HCEC 1CT (cell line): ENCODE measurements at regions not wholly inside any gene's neighbourhood (a gene's known extent, or its start where the extent isn't known, plus 50 kb on each side); places are given as distances from the start of the nearest gene placed in this dataset.
"Not testable (repeated sequence)": the region's sequence is repeated elsewhere in the genome, so short reads cannot be mapped to it uniquely, and the experiment has no call there.

ENCODE experiments used
- DNase-seq: peaks from one replicate; pipeline ENCODE4 v3.0.0-alpha.2; 2017

- no peak for DNase-seq
Observed at GRCh38 chr15:58298879-58299850, 132.6 kb upstream of the LIPC start.

- no peak for DNase-seq
Observed at GRCh38 chr15:58302832-58303231, 129.0 kb upstream of the LIPC start.

GRCh38 chr15:58303236-58303635 lies 128.6 kb upstream of the LIPC start:
- DNase-seq: no peak

DNA sequence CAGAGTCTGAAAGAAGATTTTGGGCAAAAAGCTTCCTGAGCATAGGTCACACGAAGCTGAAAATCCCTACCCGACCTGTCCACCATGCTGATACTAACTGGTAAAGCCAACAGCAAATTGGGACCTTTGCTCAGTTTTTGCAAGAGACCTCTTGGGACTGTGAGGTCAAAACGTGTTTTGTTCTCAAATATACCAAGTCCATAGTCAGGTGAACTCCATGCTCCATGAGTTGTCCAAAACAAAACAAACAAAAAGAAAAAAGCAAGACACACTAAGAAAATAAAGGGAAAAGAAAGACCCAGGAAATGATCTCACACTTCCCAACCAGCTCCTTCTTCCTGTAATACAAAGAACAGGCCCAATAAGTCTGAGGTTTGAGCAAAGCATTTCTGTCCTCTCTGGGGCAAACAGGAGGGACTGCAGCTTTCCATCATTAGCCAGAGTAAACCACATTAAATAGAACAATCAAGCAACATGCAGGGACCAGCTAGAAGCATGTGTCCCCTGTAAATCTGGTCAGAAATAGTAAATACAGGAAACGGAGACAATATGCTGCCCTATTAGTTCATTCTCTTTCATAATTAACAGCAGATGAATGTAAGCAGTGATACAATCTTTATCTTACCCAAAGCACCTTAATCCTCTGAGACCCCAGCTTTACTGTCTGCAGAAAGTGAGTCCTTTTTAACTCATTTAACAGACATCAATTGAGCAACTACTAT lies 125.0 kb upstream of the LIPC start:
- DNase-seq: peak; percentile 37

DNA sequence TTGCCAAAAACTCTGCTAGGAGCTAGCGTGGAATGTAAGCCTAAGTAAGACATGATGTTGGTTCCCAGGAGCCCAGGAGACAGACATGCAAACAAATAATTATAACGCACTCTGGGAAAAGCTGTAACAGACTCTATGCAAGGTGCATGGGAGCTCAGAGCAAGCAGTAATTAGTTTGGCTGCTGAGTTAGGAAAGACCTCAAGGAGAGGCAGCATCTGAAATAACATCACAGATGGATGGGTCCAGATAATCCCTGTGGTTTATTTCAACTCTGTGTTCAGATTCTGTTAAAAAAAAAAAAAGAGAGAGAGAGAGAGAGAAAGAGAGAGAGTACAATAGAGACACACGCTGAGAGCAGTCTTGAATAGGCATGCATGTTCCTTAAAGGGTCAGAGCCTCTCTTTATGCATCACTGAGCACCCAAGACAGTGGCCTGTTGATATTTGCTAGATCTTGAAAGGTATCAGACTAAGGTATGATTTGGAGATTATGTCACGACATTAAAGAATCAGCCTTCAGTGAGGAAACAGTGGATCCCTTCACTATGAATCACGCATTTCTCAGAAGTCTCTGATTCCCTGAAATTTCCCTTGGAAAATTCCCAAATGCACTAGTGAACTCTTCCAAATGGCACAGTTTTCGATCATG lies 124.4 kb upstream of the LIPC start:
- DNase-seq: peak; percentile 79

- no peak for DNase-seq
Observed at GRCh38 chr15:58308742-58309355, 122.9 kb upstream of the LIPC start.

GRCh38 chr15:58309963-58310928 lies 121.5 kb upstream of the LIPC start:
- DNase-seq: no peak

DNA sequence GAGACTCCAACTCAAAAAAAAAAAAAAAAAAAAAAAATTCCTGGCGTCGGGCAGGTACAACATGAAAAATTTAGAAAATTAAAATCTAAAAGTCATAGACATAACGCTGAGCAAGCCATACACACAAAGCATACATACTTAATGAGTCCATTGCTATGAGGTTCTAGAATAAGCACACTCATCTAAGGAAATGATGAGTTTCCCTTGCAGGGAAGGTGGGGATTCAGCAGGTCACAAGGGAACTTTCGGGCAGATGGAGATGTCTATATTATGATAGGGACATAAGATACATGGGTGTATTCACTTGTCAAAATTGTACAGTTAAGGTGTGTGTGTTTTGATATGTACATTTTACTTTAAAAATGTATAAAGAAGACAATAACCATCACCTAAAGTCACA lies 120.2 kb upstream of the LIPC start:
- DNase-seq: no peak

DNA sequence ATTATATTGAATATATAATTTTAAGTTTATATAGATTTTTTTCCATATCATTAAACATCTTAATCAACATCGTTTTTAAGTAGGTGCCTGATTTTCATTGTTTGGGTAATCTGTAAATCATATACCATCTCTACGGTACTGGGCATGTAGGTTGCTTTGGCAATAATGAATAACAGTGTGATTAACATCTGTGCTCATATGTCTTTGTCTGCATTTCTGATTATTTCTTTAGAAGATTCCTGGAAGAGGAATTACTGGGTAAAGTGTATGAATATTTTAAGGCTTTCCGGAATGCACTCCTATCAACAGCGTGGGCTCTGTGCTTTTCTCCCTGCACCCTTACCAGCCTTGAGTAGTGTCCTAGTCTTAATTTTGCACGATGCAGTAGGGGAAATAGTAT lies 119.8 kb upstream of the LIPC start:
- no peak for DNase-seq

DNA sequence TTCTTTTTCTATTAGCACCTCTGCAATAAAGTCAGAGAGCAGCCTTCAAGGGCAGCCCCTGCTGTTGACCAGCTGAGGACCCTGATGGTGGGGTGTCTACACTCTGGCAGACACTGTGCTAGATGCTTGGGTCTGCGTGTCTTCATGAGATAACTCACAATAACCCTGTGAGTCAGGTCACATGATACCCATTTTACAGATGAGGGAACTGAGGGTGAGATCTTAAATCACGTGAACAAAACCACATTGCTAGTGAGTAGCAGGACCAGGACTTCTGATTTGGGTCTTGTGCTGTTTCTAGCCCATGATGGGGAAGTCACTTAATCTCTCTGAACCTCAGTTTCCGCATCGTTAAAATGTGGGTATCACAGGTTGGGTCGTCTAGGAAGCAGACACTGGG lies 118.5 kb upstream of the LIPC start:
- DNase-seq: no peak

GRCh38 chr15:58313810-58314592 lies 117.8 kb upstream of the LIPC start:
- no peak for DNase-seq

DNA sequence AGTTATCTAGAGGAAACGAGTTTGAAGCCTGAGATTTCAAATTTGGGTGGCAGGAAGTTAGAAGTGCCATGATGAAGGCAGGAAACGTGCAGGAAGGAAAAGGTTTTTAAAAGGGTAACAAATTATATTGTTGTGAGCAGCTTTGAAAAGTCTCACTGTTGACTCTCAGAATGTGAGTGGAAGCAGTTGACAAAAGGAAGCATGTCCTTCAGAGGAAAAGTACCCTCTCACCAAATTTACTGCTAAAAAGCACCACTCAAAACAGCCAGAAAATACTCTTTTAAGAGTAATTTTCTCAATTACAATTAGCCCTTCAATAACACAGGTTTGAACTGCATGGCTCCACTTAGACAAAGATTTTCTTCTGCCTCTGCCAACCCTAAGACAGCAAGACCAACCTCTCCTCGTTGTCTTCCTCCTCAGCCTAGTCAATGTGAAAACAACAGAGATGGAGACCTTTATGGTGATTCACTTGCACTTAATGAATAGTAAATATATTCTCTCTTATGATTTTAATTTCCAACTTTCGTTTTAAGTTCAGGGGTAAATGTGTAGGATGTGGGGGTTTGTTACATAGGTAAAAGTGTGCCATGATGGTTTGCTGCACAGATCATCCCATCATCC lies 117.1 kb upstream of the LIPC start:
- DNase-seq: no peak

- no peak for DNase-seq
Observed at GRCh38 chr15:58318517-58318916, 113.3 kb upstream of the LIPC start.

DNA sequence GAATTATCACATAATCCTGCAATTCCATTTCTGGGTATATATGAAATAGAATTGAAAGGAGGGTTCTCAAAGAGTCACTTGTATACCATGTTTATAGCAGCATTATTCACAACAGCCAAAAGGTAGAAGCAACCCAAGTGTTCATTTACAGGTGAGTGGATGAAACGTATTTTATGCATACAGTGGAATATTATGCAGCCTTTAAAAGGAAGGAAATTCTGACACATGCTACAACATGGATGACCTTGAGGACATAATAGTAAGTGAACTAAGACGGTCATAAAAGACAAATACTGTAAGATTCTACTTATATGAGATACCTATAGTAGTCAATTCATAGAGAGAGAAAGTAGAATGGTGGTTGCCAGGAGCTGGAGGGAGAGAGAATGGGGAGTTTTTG lies 110.8 kb upstream of the LIPC start:
- DNase-seq: no peak

DNA sequence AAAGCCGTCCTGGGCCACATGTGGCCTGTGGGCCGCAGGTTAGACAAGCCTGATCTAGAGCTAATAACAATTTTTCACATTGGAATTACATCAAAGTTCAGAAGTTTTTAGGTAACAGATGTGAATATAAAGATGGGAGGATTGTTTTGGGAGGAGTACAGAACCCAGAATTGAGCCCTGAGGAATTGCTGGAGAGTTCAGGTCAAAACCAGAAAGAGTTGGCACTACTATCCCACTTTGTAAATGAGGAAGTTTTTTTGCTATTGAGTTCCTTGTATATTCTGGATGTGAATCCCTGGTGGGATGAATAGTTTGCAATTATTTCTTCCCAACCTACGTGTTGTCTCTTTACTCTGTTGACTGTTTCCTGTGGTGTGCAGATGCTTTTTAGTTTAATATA lies 109.5 kb upstream of the LIPC start:
- no peak for DNase-seq

DNA sequence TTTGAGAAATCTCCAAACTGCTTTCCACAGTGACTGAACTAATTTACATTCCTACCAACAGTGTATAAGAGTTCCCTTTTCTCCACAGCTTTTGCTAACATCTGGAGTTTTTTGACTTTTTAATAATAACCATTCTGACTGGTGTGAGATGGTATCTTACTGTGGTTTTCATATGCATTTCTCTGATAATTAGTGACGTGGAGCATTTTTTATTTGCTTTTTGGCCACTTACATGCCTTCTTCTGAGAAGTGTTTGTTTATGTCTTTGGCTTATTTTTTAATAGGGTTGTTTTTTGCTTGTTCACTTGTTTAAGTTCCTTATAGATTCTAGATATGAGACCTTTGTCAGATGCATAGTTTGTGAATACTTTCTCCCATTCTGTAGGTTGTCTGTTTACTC lies 108.5 kb upstream of the LIPC start:
- not testable (repeated sequence) for DNase-seq

- no peak for DNase-seq
Observed at GRCh38 chr15:58324533-58324932, 107.3 kb upstream of the LIPC start.

DNA sequence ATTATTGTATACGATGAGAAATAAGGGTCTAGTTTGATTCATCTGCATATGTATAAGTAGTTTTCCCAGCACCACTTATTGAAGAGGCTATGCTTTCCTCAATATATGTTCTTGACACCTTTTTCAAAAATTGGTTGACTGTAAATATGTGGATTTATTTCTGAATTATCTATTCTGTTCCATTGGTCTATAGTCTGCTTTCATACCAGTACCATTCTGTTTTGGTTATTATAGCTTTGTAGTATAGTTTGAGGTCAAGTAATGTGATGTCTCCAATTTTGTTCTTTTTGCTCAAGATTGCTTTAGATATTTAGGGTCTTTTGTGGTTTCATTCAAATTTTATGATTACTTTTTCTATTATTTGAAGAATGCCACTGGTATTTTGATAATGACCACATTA lies 103.8 kb upstream of the LIPC start:
- no peak for DNase-seq

DNA sequence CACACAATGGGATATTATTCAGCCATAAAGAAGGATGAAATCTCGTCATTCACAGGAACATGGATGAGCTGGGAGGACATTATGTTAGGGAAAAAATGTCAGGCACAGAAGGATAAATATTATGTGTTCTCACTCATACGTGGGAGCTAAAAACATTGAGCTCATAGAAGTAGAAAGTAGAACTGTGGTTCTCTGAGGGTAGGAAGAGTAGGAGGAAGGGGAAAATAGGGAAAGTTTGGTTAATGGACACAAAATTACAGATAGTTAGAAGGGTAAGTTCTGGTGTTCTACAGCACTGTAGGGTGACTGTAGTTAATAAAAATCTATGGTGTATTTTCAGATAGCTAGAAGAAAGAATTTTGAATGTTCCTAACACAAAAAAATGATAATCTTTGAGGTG lies 102.6 kb upstream of the LIPC start:
- DNase-seq: no peak

GRCh38 chr15:58329781-58330671 lies 101.8 kb upstream of the LIPC start:
- DNase-seq: no peak
